GM19035 (cell line): ENCODE measurements at regions not wholly inside any gene's neighbourhood (a gene's known extent, or its start where the extent isn't known, plus 50 kb on each side); places are given as distances from the start of the nearest gene placed in this dataset.

ENCODE experiments used
- ATAC-seq: cut with Tn5 transposase; IDR thresholded peaks from one replicate; pipeline ENCODE4 v1.9.1; 2021; ENCODE audit not compliant: unreplicated experiment

GRCh38 chr7:136807598-136807997 is 60.9 kb upstream of the CHRM2 start:
- no peak for ATAC-seq

DNA sequence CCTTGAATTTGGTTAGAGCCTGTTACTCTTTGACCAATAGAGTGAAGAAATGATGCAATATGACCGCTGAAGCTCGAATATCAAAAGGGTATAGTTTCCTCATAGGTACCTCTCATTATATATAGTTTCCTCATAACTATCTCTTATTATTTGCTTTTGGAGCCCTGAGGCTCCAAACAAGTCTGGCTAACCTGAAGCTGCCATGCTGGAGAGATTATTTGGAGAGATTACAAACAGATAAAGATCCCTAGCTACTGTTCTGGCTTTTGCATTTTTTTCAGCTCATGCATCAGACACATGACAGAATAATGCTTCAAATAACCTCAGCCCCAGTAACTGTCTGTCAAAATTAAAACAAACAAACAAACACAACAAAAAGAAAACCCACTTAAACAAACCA is 65.4 kb upstream of the CHRM2 start:
- no peak for ATAC-seq

DNA sequence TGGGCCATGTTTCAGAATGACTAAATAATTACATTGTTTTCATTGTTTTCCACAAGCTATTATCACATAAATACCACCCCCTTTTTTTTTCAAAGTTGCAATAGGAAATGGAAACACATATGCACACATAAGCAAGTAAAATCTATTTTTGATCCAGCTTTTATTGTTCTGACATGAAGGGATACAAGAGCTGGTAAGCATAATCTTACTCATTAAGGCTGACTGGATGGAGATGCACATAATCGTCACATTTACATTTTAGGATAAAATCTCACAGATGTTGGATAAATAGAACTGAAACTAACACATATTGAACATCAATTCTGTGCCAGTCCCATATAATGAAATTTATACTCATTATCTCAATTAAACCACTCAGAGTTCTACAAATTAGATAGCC is 84.5 kb upstream of the CHRM2 start:
- ATAC-seq = no peak

DNA sequence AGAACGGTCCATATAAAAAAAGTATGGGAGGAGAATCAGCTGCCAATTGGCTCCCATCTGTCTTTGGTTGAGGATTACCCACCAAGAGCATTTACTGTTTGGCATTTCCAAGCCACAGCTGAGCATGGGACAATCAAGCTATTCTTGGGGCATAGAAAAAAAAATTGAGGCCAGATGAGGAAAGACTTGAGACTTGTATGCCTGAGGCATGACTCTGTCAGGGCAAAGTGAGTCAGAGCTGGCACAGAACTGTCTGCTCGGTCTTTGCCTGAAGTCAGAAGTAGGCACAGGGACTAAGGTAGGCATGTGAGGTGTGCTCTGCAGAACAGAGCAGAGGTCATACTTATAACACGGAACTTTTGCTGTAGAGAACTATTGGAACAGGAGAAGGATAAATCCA is 126.5 kb upstream of the CHRM2 start:
- no peak for ATAC-seq

DNA sequence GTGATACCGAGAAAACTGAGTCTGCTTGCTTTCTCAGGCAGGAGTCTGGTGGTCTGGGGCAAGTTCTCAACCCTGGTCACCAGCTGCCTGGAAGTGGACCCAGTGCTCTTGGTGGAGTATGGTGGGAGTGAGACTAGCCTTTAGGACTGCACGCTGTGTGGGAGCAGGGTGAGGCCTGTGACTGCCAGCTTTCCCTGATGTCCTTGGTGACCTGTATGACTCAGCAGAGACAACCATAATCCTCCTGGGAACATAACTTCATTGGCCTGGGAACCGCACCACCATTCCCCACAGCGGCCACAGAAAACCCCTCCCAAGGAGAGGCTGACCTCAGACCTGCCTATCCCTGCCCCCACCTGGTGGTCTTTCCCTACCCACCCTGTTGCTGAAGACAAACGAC is 139.5 kb upstream of the CHRM2 start:
- no peak for ATAC-seq

DNA sequence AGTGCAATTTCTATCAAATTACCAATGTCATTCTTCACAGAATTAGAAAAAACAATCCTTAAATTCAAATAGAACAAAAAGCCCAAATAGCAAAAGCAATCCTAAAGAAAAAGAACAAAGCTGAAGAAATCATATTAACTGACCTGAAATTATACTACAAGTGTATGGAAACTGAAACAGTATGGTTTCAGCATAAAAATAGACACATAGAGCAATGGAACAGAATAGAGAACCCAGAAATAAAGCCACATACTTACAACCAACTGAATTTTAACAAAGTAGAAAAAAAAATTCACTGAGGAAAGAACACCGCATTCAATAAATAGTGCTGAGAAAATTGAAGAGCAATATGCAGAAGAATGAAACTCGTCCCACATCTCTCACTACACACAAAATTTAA is 142.0 kb upstream of the CHRM2 start:
- no peak for ATAC-seq

DNA sequence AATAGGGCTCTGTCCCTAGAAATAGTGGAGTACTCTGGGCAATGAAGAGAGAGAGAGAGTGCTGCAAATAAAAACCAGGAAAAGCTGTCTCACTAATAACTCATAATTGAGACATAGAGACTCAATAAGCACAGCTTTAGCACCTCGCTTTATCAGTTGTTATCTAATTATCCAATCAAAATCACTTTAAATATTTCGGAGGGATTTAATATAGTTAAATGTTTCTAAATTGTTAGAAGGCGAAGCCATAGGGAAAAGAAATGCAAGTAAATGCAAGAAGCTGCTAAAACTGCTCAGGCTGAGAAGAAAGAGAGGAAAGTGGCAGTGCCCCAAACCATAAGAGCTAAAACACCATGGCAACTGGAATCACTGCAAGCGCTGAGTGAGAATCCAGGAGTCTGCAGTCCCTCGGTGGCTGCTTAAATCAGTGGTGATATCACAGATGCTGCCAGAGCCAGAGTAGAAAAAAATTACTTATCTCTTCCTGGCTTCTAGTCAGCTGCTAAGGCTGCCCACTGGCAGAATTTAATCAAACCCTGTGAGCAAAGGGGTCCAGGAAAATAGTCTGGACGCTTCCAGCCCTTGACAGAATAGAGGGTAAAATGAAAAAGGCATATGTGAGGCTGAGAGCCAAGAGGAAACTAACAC is 150.4 kb upstream of the CHRM2 start:
- ATAC-seq = no peak

- no peak for ATAC-seq
These were observed 154.4 kb upstream of the CHRM2 start for GRCh38 chr7:136714062-136714461.

- no peak for ATAC-seq
These were observed 157.7 kb upstream of the CHRM2 start for GRCh38 chr7:136710751-136711150.

DNA sequence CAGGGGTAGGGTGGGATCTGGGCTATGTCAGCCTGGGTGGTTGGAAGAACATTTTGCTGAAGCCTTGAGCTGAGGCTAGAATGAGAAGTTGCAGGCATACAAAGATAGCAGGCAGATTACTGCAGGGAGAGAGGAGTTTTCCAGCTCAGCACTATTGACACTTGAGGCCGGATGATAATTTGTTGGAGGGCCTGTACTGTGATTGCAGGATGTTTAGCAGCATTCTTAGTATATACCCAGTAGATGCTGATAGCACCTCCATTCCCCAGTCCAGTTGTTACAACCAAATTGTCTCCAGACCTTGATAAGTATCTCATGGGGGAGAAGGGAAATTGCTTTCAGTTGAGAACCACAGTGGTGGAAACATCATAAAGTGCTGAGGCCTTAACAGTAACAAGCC is 158.6 kb upstream of the CHRM2 start:
- no peak for ATAC-seq

DNA sequence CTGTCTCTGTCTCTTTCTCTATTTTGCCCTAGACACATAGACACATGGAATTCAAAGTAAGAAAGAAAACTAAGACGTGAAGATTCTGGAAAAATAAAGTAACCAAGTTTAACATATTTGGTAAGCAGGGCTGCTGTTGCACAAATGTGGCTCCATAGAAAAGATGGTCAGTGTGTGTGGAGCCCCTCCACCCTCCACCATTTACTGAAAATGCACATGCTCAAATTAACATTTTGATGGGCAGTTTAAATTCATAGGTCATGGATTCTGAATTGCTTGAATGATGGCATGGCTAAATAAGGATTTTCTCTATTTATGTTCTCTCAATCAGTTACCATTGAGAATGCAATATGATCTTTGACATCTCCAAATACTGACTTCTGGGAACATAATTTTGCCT is 165.5 kb upstream of the CHRM2 start:
- ATAC-seq = no peak

DNA sequence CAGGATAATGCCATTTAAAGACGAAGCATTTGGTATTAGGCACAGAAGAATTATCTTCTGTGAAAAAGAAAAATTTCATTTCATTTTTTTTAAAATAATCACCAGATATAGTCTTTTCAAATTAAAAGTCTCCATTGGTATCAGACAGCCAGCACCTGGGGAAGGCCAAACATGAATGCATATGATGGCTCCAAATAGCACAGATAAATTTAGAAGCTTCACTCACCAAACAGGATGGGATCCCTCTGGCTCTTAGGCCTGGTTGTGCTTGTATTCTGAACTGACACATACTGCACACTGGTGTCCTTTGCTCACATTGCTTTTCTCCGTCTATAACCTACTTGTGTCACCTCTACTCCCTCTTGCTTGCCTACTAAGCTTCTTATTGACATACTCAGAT is 169.5 kb upstream of the CHRM2 start:
- no peak for ATAC-seq

DNA sequence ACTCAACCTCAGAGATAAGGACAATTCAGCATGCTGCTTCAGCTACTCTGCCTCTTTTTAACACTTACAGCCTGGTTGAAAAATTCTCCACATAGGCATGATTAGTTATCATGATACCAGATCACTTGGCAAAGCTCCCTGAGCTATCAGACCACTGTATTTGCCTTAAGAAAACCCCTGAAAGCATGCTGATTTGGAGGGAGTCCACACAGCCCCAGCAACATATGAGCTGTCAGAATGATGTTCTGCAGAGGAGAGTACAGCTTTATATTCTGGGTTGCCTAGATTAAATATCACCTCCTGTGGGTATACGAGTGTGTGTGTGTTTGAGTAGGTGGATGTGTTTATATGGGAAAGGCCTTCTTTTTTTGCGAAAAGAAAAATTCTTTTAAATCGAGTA is 170.2 kb upstream of the CHRM2 start:
- no peak for ATAC-seq

DNA sequence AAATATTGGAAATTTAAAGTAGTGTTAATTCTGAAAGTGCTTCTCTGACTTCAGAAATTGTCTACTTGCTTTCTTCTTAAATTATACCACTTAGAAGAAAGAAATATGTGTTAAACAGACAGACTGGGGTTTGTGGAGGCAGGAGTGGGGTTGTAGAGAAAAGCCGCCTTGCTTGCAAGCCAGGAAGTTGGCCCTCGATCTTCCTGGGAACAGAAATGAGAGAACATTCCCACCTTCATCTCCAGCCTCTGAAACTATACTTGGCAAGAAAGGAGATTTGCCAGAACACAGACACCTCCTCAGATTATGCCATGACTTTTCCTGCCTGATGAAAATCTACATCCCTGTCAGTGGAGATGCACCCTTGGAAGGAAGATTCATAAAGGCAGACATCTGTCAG is 171.2 kb upstream of the CHRM2 start:
- no peak for ATAC-seq

DNA sequence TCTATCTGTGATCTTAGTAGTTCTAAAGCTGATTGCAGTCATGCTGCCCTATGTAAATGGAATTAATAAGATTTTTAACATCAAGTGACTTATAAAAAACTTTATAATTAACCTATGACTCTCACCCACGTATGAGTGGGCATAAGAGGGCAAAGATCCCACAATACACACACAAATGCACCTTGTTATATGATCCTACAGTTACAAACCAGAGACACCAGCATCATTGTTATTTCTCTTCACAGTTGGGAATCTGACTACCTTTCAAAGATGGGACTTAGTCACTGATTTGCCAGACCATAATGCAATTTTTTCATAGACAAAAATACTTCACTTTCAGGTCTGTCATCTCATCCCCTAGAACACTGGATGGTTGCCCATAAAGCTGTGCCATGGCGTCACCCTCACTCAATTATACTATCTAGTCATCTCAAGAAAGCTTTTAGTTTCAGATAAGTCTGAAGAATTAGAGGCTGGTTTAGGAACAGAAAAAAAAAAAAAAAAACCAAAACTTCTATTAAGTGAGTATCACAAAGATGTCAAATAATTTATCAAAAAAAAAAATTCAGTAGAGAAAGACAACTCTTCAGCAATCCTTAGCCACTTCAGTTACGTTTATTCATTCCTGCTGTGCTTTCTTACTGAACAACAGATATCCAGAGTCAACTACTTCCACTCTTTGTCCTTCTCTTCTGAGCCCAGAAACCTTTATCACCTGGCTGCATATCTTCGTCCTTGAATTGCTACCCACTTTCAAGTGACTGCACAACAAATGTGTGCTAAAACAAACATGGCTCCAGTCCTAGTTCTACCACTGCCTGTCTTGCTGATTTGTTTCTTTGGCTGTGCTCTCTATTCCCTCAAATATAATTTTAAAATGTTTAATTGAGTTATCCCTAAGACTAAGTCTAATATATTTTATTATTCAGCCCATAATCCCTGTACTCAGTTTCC is 175.0 kb upstream of the CHRM2 start:
- ATAC-seq = no peak

DNA sequence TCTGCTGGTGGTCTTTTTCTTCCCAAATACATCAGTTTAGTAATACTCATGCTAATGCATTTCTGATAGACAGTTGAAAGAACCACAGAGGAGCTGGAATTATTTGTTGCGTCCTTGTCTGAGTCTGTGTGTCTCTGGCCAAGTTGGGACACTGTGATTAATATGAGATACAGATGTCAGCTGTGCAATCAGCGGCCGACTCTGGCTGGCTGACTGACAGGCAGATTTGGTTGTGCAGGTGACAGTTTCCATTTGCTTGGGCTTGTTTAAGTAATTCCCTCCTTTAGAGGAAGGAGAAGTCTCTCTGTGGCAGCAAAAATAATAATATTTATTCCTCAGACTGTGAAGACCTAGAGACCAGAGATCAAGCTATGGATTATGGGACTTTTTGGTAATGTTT is 176.2 kb upstream of the CHRM2 start:
- ATAC-seq = no peak

DNA sequence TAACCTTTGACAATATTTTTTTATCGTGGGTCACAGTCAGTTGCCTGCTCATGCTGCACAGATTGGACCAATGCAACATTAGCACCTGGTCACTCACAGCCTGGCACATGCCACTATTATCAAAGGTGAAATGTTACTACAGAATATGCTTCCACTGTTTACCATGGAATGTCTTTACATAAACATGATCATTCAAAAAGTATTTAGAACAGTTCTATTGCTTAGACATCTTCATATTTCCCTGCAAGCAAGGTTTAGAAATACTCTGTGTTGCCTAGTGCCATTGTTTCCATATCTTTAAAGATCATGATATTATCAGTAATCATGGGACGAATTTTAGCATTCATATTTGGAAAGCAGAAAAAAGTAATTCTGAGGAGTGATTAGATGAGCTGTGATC is 179.9 kb upstream of the CHRM2 start:
- ATAC-seq = no peak

GRCh38 chr7:136687693-136688322 is 180.6 kb upstream of the CHRM2 start:
- no peak for ATAC-seq

DNA sequence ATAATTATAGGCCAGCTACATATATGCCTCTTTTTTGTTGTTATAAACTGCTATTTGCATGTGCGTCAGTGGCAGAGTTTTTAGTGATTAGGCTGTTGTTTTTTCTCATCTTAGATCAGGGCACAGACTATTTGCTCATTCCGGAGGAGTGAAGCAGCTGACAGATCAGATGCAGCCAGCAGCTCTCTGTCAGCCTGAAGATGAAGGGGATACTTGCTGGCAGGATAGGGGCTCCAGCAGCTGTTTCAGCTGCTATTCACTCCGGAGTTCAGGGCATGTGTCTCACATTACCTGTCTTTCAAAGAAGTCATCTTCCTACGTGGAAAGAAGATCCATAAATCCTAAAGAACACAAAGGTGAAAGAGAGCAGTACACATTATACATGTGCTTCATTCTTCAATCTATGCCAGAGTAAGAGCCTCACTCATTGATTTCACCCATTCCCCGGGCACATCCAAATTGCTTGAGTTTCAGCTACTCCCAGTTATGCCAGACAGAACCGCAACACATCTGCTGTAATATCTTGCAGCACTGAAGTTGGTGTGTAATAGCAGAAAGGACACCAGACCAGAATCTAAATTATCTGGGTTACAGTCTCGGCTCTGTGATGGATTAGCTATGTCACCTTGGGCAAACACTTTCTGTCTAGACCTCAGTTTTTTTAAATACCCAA is 182.8 kb upstream of the CHRM2 start:
- no peak for ATAC-seq

- no peak for ATAC-seq
These were observed 190.7 kb upstream of the CHRM2 start for GRCh38 chr7:136677471-136678365.

DNA sequence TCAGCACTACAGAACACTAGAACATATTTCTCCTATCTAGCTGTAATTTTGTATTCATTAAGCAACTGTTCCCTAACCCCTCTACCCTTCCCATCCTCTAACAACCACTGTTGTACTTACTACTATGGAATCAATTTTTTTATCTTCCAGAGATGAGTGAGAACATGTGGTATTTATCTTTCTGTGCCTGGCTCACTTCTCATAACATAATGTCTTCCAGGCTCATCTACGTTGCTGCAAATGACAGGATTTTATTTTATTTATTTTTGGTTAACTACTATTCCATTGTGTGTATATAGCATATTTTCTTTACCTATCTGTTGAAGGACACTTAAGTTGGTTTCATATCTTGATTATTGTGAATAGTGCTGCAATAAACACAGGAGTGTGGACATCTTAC is 200.9 kb upstream of the CHRM2 start:
- no peak for ATAC-seq
